ENCODE measurements at regions not wholly inside any gene's neighbourhood (a gene's known extent, or its start where the extent isn't known, plus 50 kb on each side); places are given as distances from the start of the nearest gene placed in this dataset.

- no peak for FAIRE-seq
- CTCF ChIA-PET, result no interaction called here
- POLR2A ChIA-PET, result no interaction called here
Measured at GRCh38 chr7:125678771-125679170, 749.1 kb upstream of the POT1 start.

More at GRCh38 chr7:125678771-125679170, 749.1 kb upstream of the POT1 start:
- WGBS (ENCODE audit: missing lambda C conversion rate), result 6% methylated on average over 2 of the region's 2 CpGs
- H3K27ac ChIP-seq, result no peak overlapping the region
- H3K4me2 ChIP-seq, result no peak overlapping the region
- DNase-seq (ENCODE audit: low read depth in 1 of 2, low spot score in 1 of 2) (no peak), ATAC-seq (no peak)
- no peaks in the 10 kb centered on the region for H3K4me1 ChIP-seq
- TF ChIP-seq HDAC2 (IDR thresholded peaks at IDR 0.05) (no peak), REST (IDR thresholded peaks at IDR 0.05) (no peak), JUNB (IDR thresholded peaks at IDR 0.05) (no peak), MAX (IDR thresholded peaks at IDR 0.05) (no peak), RNF2 (IDR thresholded peaks at IDR 0.05; ENCODE audit: borderline replicate concordance, low read depth) (no peak), TFCP2L1 (CRISPR knock-in tag; IDR thresholded peaks at IDR 0.05) (no peak), NR3C1 (IDR thresholded peaks at IDR 0.05) (no peak), ELK1 (IDR thresholded peaks at IDR 0.05; ENCODE audit: low read depth, low read length) (no peak), ZC3H11A (IDR thresholded peaks at IDR 0.05) (no peak), EHF (CRISPR knock-in tag; IDR thresholded peaks at IDR 0.05) (no peak), CHD2 (IDR thresholded peaks at IDR 0.05; ENCODE audit: low read length, partially characterized antibody) (no peak), HEYL (CRISPR knock-in tag; IDR thresholded peaks at IDR 0.05) (no peak), CBX8 (IDR thresholded peaks at IDR 0.05) (no peak), RFX5 (IDR thresholded peaks at IDR 0.05) (no peak), FOSB (CRISPR knock-in tag; IDR thresholded peaks at IDR 0.05) (no peak), BCL3 (IDR thresholded peaks at IDR 0.05) (no peak), KDM5A (IDR thresholded peaks at IDR 0.05) (no peak), MYC (IDR thresholded peaks at IDR 0.05; ENCODE audit: borderline replicate concordance, low read length) (no peak), ZSCAN20 (CRISPR knock-in tag; IDR thresholded peaks at IDR 0.05) (no peak), CTCF (IDR thresholded peaks at IDR 0.05) (no peak)
- H3K9me3 ChIP-seq, result no peaks in the 10 kb centered on the region
- no peak overlapping the region for H3K4me3 ChIP-seq
